SK-N-SH (cell line): ENCODE measurements at regions not wholly inside any gene's neighbourhood (a gene's known extent, or its start where the extent isn't known, plus 50 kb on each side); places are given as distances from the start of the nearest gene placed in this dataset.
"Not testable (repeated sequence)": the region's sequence is repeated elsewhere in the genome, so short reads cannot be mapped to it uniquely, and the experiment has no call there.

Source experiments
- EZH2phosphoT487 ChIP-seq: fragments of 200-600 bp; sonication (generic); IDR thresholded peaks from 2 replicates; pipeline ENCODE4 v1.6.1; 2017; ENCODE audit warnings: low read depth, mixed run types, mild to moderate bottlenecking, antibody characterized with exemption, moderate library complexity, borderline replicate concordance
- MAX ChIP-seq: IDR thresholded peaks from 2 replicates; pipeline ENCODE4 v1.4.0; 2012; ENCODE audit warnings: low read depth
- PBX3 ChIP-seq: IDR thresholded peaks from 2 replicates; pipeline ENCODE4; 2012
- TAF1 ChIP-seq: IDR thresholded peaks from 2 replicates; pipeline ENCODE4 v1.6.1; 2012; ENCODE audit warnings: low read depth, mild to moderate bottlenecking, low read length, moderate library complexity, borderline replicate concordance

DNA sequence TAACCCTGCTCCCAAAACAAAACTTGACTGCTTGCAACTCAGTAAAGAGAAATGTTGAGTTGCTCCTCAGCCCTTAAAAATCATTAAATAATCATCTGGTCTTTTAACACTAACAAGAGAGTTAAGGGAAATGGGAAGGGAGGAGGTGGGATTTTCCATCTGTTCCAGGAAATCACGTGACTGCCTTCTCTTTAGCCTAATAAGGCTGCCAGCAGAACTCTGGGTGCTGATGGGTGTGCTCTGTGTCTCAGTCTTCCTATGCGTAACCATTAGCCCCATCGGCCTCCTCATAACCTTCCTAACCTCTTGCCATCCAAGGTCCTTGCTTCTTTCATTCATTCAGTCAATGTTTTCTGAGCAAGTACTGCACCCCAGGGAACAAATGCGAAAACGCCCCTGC, 104.6 kb downstream of the ZNF22 start:
- TF ChIP-seq EZH2phosphoT487, PBX3, MAX, TAF1: not testable (repeated sequence)
